ENCODE measurements at regions not wholly inside any gene's neighbourhood (a gene's known extent, or its start where the extent isn't known, plus 50 kb on each side); places are given as distances from the start of the nearest gene placed in this dataset.
"Not testable (repeated sequence)": the region's sequence is repeated elsewhere in the genome, so short reads cannot be mapped to it uniquely, and the experiment has no call there.

DNA sequence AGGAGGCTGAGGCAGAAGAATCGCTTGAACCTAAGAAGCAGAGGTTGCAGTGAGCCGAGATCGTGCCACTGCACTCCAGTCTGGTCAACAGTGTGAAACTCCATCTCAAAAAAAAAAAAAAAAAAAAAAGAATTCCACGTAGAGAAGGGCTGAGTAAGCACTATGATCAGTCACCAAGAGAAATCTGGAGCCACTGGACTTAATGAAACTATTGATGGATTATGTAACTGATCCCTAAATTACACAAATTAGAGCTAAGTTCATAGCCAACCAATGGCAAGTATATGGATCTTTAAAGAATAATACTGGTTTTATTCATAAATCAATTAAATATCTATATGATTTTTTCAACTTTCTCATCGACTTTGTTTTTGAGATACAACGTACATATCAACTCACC is 72.2 kb upstream of the ABLIM1 start:
- DNase-seq (ENCODE audit: low read depth) = no peak

DNA sequence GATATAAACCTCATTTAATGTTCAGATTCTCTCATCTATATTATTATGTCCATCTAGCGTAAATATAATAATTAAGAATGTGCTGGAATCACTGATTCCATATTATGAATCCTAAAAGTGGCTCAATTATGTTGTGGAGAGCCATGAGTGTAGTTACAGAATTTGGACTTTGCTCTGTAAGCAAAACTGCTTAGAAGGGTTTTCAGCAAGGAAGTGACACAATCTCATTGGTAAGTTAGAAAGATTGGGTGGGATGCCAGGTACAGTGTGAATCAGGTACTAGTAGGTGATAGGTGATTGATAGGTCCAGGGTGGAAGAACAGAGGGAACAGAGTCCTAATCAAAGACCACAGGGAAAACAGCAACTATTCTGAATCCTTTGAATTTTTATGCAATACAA is 74.9 kb upstream of the ABLIM1 start:
- DNase-seq (ENCODE audit: low read depth) = no peak

DNA sequence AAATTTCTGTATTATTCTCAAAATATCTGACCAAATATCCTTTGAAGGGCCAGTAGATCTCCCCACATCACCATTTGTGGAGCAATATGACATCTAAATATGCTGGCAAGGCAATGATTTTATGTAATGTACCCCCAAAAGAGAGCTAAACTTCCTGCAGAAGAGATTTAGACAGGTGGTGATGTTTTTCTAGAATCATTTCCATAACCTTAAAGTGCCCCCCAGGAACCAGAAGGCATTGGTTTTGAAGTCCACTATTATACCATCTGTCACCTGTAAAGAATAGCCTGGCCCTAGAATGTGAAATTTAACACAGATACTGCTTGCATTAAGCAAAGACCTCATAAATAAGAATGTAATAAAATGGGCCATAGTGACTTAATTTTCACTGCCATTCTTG is 77.9 kb upstream of the ABLIM1 start:
- no peak for DNase-seq (ENCODE audit: low read depth)

DNA sequence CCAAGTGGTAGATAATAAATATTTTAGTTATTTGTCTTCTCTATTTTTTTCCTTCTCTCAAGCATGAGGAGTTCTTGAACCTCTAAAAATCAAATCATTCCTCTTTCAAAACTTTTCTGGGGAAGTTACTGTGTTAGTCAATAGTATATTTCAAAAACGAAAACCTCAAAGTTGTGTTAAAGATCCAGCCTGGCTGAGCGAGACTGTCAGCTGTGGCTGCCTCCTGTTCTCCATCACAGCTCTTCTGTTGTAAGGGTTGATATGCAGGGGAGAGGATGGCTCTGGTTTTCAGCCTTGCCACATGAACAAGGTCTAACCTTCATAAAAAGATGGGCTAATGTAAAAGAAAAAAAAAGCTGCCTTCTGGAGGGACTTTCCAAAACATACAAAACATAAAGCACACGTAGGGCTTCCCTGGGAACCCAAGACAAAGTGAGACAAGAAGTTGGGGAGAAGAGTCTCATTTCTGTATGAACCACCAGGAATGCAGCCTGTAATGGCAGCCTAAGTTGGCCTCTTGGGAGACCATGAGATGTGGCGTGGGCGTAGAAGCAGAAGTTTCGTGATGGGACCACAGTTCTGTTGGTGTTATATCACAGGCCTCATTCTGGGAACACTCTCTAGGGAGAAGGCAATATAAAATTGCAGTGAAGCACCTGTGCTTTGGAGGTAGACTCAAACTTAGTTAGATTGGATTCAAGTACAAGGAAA is 77.9 kb upstream of the FHIP2A start:
- DNase-seq (ENCODE audit: low read depth) = no peak

DNA sequence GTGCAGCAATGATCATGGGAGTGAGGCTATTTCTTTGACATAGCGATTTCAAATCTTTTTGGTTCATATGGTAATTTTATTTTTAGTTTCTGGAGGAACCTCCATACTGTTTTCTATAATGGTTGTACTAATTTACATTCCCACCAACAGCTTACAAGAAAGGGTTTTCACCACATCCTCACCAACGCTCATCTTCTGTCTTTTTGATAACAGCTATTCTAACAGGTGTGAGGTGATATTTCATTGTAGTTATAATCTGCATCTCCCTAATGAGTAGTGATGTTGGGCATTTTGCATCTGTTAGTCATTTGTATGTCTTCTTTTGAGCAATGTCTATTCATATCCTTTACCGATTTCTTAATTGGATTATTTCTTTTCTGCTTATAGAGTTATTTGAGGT is 75.0 kb upstream of the FHIP2A start:
- DNase-seq (ENCODE audit: low read depth) = no peak

DNA sequence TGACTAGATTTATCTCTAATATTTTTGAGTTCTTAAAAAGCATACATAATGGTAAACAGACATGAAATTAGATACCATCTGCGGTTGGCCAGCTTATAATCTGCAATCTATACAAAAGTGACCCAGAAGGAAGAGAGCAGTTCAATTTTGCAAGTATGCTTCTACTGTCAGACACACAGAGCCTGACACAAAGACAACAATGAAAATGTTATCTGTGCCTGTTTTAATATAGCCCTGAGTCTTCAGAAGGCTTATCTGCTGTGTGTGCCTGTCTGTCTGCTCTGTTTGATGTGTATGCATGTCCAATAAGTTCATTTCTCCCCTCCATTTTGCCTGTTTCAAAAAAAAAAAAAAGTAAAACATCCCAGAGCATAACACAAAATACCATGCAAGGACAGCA is 73.3 kb upstream of the FHIP2A start:
- DNase-seq (ENCODE audit: low read depth) = no peak

DNA sequence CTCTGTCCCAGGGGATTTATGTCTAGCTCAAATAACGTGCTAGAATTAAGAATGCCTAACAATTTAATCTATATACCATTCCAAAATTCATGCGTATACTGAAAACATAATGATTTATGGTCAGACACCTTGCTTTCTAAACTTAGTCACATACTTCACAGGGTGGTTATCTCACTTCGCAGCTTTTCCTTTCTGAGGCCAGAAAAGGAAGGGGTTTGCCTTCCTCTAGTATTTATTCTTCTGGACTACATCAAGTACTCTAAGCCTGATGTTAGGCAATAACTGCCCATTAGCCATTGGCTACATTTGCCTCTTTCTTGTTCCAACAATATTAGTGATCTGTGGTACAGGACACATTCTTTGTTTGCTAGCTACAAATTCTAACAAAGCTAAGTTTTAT is 72.6 kb upstream of the FHIP2A start:
- DNase-seq (ENCODE audit: low read depth) = no peak

DNA sequence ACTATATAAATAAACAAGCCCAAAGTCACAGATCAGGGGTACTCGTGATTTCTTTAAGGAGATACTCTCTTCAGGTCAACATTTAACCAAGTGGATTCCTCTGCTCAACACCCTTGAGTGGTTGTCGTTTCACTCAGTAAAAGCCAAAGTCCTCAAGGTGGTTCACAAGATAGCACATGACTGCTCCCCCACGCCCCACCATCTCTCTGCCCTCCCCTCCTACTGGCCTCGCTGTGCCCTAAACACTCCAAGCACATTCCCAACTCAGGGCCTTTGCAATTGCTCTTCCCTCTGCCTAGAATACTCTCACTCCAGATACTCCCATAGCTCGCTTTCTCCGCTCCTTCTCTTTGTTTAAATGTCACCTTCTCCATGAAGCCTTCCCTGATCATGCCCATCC is 72.1 kb upstream of the FHIP2A start:
- DNase-seq (ENCODE audit: low read depth) = no peak

DNA sequence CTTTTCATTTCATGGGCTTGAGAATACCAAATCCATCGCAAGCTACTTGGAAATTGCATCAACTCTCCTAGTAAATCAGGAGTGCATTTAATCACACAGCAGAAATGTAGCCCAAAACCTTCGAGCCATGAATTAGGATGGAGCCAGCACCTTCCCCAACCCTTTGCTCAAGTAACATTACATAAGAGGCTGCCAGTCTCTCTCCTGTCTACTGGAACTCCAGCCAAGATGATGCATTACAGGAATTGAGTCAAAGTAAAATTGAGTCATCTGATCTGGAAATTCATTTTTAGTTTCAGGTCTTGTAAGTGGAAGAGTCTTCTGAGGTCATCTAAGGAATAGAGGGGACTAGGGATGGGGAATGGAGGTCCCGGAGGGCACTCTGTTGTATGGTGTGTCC is 69.7 kb upstream of the FHIP2A start:
- no peak for DNase-seq (ENCODE audit: low read depth)

DNA sequence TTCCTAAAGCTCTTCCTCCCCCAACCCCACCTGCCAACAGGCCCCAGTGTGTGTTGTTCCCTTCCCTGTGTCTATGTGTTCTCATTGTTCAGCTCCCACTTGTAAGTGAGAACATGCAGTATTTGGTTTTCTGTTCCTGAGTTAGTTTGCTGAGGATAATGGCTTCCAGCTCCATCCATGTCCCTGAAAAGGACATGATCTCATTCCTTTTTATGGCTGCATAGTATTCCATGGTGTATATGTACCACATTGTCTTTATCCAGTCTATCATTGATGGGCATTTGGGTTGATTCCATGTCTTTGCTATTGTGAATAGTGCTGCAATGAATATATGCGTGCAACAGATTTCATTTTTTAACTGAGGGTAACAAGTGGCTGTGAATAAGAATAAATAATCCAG is 69.0 kb upstream of the FHIP2A start:
- not testable (repeated sequence) for DNase-seq (ENCODE audit: low read depth)

DNA sequence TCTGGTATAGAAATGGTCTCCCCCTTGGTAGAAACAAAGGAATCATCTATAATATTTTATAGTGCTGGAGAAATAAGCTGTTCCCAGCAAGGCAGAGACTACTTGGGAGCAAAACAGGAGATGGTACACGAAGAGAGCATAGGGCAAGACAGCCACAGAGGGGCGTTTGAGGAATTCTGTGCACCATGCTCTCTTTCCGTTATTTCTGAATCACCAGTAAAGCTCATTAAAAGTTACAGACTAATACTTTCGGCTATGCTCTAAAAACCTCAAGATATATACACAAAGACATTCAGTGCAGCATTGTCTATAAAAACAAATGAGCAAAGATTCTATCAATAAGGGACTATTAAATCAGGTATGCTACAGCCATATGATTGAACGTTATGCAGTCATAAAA is 68.5 kb upstream of the FHIP2A start:
- DNase-seq (ENCODE audit: low read depth) = no peak

DNA sequence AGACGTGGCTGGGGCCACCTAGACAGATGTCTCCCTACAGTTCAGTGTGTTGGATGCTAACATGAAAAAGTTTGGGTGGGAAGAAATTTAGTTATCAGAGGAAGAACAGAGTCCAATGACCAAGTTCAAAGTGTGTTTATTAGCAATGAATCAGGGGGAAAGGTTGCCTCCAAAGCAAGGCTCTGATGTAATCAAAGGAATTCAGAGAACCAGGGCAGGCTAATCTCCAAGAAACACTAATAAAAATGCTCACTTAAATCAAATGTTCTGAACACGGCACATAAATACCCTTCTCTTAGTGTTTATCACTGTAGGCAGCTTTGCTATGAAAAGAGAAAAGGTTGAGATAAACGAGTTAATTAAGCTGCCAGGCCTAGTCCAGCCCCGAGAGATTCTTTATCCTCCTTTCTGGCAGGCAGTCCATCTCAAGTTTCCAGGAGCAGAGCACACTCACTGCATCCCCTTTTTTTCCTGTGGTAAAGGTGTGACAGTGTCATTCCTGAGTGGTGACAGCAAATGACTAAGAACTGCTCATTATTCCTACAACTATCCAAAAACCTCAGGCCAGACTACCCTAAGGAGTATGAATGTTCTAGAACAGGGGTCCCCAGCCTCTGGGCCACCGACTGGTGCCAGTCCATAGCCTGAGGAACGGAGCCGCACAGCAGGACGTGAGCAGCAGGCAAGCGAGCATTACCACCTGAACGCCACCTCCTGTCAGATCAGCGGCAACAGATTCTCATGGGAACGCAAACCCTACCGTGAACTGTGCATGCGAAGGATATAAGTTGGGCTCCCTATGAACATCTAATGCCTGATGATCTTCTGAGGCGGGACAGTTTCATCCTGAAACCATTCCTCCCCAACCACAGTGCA is 66.9 kb upstream of the FHIP2A start:
- no peak for DNase-seq (ENCODE audit: low read depth)

DNA sequence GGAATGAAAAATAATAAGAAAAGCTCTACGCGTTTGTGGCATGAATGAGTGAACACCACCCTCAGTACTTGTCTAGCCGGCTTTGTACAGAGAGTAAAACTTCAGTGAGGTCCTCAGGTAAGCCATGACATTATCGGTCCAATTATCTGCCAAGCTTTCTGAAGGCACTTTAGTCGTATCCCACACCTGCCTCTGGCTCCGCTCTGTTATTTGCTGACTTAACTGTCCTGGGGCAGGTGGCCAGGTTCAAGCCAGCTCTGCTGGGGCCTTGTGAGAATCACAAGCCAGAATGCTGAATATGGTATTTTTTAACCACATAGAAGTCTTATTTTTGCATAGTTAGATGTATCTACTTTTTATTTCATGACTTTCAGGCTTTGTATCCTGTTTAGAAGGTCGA is 66.0 kb upstream of the FHIP2A start:
- DNase-seq (ENCODE audit: low read depth) = no peak

DNA sequence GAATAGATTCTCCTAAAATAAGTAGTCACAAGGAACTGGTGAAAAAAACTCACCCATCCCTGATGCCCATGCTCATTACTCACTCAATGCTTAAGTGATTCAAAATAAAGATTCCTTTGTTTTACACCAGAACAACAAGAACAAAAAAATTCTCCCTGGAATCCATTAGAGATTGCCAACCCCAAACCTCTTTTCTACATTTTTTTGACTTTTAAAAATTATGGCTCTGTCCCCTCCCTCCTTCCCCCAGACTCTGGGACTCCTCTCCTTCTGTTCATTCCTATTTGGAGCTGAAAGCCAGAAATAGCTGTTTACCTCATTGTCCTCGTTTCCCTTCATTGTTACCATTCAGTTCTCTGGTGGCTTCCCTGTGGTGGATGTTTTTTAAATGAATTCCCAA is 63.2 kb upstream of the FHIP2A start:
- DNase-seq (ENCODE audit: low read depth) = peak; percentile 6

DNA sequence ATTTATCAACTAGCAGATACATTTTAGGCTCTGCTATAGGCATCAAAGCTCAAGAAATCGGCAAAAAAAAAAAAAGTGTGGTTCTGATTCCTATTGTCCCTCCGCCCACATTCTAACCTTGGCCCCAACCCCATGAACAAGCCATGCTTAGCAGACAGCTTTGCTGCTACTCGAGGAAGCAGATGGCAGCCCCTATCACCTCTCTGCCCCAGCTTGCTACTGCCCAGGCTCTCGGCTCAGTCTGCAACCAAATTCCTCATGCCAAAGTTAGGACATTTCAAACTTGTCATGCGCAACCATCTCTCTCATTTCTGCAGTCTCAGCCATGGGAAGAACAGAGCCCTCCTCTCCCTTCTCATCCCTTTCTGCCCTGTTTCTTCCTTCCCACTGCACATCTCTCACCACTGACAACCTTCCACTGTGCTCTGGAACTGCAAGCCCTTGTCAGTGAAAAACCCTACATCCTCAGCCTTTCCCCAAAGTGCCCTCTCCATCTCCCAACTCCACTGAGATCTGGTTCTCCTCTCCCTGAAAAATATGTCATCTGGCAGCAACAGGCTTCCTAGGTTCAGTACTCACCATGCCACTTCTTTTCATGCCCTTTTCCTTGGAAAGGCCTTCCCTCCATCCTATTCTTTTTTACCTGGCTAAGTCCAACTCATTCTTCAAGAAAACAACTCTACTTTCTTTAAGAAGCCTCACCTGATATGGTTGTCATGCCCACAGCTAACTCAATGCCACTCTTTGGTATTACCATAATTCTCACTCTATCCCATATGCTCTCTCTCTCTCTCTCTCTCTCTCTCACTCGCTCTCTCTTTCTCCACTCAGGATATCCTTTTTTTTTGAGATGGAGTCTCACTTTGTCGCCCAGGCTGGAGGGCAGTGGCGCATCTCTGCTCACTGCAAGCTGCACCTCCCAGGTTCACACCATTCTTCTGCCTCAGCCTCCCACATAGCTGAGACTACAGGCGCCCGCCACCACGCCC is 60.1 kb upstream of the FHIP2A start:
- DNase-seq (ENCODE audit: low read depth) = no peak

DNA sequence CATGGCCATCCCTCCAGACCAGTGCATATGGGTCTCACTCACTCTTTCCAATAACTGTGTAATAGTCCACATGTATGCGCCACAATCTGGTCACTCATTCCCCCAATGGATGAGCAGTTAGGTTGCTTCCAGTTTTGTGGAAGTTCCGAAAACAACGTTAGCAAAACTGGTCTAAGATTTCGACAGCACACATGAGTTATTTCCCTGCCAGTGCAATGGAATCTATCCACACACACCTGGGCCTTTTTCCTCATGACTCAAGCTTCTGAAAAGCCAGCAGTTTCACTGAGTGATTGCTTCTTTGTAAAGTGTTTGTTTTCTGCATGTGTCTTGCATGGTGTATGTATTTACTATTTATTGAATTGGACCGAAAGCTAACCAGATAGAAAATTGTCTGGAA is 58.8 kb upstream of the FHIP2A start:
- DNase-seq (ENCODE audit: low read depth) = no peak

DNA sequence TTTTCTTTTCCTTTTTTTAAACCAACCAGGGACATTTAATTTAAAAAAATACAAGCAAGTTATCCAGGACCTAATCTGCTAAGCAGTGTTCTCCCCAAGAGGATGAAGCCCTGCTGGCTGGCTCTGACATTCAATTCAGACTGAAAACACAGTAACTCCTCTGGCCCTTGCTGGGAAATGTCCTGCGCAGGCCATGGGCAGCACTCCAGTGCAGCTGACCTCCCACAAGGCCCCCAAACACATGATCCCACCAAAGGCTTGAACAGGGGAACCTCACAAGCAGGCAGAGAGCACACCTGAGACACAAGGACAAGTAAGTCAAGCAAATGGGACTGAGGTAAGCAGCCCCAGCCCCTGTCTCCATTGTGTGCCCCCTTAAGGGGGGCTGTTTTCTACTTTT is 56.9 kb upstream of the FHIP2A start:
- no peak for DNase-seq (ENCODE audit: low read depth)

DNA sequence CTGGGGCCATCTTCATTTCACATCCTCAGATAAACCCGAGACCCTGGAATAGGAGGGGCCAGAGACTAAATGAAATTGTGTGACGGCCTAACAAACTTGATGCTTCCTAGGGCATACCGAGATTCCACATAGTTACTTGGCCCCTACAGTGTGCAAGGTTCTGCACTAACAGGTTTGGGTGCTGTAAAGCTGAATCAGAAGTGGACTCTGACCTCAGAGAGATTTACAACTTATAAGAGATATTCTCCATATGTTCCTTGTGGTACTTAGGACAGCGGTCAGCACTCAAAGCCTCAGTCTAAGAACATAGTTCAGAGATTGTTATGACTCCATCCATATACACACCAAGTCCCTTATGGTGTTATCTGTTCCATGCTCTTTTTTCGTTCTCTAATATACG is 55.1 kb upstream of the FHIP2A start:
- no peak for DNase-seq (ENCODE audit: low read depth)

DNA sequence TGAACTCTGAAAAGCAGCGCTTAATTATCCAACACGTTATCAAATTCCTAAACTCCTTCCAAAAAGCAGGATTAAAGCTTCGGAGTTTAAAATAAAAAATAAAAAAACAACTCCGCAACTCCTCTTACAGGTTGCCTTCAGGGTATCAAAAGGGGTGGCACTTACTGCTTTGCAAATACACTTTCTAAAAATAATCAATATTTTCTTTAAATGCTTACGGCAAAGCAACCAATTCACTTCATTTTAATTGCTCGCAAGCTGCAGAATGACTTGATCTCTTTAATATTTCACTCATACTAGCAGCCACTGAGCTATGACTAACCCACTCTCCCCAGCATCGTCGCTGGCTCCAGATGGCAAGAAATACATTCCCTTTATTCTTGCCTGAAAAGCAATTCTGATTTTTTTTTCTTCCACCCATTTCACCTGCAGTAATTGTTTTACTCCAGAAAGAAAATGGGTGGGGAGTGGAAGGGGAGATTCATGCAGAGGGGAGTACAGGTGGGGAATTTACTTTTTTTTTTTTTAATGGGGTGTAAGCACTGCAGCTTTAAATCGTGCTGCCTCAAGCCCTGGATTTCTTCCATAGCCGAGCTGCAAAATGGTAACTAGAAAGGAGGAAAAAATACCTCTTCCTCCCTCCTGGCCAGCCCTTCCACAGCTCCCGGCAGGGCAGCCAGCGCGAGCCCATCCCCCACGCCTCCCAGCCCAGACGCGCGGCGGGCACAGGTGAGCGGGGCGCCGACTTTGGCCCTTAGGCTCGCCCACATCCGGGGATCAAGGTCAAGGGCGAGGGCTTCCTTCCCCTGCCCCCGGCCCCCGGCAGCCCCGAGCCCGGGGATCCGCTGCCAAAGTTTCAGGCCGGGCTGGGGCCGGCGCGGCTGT is 54.2 kb upstream of the FHIP2A start:
- DNase-seq (ENCODE audit: low read depth) = peak; percentile 26

DNA sequence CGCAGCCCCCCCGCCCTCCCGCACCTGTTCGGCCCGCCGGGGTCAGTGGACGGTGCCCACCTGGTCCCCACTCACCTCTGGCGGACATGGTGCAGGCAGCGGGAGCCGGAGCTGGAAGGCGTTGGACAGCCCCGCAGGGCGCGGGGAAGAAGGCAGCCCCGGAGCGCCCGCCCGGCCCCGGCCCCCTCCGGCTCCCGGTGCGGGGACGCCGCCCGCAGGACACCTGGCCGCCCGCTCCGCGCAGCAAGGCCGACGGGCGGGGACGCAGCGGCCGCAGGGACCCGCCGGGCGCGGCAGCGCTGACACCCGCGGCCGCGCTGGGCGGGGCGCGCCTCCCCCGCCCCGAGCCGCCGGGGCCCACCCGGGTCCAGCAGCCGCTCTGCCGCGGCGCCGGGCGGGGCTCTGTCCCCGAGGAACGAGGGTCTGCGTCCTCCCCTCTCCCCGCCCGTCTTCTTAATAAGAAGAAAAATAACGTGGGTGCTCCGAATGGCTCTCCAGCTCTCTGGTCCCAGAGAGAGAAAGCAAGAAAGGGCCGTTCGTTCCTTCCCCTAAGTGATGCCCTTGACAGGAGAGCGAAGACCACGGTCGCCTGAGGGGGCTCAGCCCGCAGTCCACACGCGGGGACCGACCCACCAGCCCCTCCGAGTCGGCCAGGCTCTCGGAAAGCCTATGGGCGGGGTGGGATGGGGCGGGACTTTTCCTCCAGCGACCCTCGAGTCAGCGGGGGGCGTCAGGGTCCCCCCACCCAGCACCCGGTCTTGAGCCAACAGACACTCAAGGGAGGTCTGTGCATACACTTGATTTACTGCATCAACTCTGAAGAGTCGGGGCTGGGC is 53.4 kb upstream of the FHIP2A start:
- no peak for DNase-seq (ENCODE audit: low read depth)

Data from RPMI7951 (cell line).